ENCODE measurements at regions not wholly inside any gene's neighbourhood (a gene's known extent, or its start where the extent isn't known, plus 50 kb on each side); places are given as distances from the start of the nearest gene placed in this dataset.

GRCh38 chr6:122050242-122050755, 349.2 kb upstream of the HSF2 start:
- no peak for DNase-seq (ENCODE audit: low spot score)
- CTCF ChIA-PET: no interaction called here
- POLR2A ChIA-PET (ENCODE audit: low non-redundant PET): no interaction called here
- TF ChIP-seq, protein P1, sequence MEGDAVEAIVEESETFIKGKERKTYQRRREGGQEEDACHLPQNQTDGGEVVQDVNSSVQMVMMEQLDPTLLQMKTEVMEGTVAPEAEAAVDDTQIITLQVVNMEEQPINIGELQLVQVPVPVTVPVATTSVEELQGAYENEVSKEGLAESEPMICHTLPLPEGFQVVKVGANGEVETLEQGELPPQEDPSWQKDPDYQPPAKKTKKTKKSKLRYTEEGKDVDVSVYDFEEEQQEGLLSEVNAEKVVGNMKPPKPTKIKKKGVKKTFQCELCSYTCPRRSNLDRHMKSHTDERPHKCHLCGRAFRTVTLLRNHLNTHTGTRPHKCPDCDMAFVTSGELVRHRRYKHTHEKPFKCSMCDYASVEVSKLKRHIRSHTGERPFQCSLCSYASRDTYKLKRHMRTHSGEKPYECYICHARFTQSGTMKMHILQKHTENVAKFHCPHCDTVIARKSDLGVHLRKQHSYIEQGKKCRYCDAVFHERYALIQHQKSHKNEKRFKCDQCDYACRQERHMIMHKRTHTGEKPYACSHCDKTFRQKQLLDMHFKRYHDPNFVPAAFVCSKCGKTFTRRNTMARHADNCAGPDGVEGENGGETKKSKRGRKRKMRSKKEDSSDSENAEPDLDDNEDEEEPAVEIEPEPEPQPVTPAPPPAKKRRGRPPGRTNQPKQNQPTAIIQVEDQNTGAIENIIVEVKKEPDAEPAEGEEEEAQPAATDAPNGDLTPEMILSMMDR (conservative IDR thresholded peaks at IDR 0.05; ENCODE audit: low read depth): no peak
- no peak overlapping the region for H3K27ac ChIP-seq

DNA sequence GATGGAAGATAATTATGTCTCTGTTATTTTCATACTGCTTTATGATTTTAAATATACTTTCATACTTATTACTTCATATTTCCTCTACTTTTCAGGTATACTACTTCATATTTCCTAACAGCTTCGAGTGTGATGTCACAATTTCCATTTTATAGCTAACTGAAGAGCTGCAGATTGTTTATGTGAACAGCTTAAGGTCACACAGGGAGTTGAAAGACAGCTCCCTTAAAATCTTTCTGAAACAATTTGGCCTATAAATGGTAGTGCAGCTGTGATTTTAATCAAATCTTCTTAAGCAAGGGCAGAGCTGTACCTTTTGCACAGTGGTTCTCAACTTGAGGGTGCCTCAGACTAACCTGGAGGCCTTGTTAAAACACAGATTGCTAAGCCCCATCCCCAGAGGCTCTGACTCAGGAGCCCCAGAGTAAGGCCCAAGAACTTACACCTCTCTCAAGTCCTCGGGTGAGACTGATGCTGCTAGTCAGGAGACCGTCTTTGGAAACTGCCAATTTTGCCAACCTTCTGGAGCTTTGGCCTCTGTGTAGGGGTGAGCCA, 347.0 kb upstream of the HSF2 start:
- DNase-seq (ENCODE audit: low spot score): no peak
- TF ChIP-seq, protein P1 (conservative IDR thresholded peaks at IDR 0.05; ENCODE audit: low read depth): no peak
- POLR2A ChIA-PET (ENCODE audit: low non-redundant PET): no interaction called here
- CTCF ChIA-PET: interaction anchor here (0.6 kb wide), 1 partner anchor 1854 kb away, joined by 3 read pairs; no protein-coding TSS in a partner anchor
- H3K27ac ChIP-seq: no peak overlapping the region

DNA sequence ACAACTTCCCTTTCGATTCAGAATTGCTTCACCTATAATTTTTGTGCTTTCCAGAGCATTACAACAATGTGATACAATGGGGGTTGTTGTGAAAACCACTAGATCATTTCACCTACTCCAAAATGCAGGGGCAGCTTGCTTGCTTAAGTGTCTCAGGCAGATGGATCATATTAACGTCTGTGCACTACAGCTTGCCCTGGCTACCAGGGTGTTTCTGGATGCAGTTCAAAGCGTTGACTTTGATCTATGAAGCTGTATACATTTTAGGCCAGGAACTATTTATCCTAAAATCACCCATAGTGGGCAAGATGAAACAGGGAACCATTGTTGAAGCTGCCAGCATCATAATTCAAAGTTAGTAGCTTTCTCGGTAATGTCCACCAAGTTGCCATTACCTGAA, 339.5 kb upstream of the HSF2 start:
- TF ChIP-seq, protein P1 (conservative IDR thresholded peaks at IDR 0.05; ENCODE audit: low read depth): no peak
- no peak for DNase-seq (ENCODE audit: low spot score)
- no peak overlapping the region for H3K27ac ChIP-seq
- CTCF ChIA-PET: interaction anchor here (0.7 kb wide), 1 partner anchor 179 kb away, joined by 3 read pairs; no protein-coding TSS in a partner anchor
- POLR2A ChIA-PET (ENCODE audit: low non-redundant PET): no interaction called here

- POLR2A ChIA-PET (ENCODE audit: low non-redundant PET): no interaction called here
- no peak overlapping the region for H3K27ac ChIP-seq
- CTCF ChIA-PET: no interaction called here
- DNase-seq (ENCODE audit: low spot score): no peak
- TF ChIP-seq, protein P1 (conservative IDR thresholded peaks at IDR 0.05; ENCODE audit: low read depth): no peak
Measured at GRCh38 chr6:122061855-122062254, 337.6 kb upstream of the HSF2 start.

GRCh38 chr6:122063076-122063475, 336.4 kb upstream of the HSF2 start:
- ChIA-PET POLR2A (ENCODE audit: low non-redundant PET) (no interaction called here), CTCF (no interaction called here)
- DNase-seq (ENCODE audit: low spot score): no peak
- TF ChIP-seq, protein P1 (conservative IDR thresholded peaks at IDR 0.05; ENCODE audit: low read depth): no peak
- H3K27ac ChIP-seq: no peak overlapping the region

DNA sequence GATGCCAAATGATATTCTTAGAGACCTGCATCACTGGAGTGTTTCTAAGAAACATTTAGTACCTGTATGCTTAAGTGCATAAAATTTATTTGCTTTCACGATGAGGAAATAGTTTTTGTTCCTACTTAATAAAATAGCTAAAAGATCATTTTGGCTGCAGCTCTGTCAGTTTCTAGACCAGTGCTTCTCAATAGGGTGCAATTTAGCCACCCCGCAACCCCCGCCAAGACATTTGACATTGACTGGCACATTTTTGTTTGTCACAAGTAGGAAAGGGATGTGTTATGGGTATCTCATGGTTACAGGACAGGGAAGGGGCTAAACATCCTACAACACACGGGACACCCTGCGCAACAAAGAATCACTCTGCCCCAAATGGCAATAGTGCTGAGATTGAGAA, 335.7 kb upstream of the HSF2 start:
- DNase-seq (ENCODE audit: low spot score): no peak
- TF ChIP-seq, protein P1 (conservative IDR thresholded peaks at IDR 0.05; ENCODE audit: low read depth): no peak
- H3K27ac ChIP-seq: no peak overlapping the region
- ChIA-PET CTCF (no interaction called here), POLR2A (ENCODE audit: low non-redundant PET) (no interaction called here)

Measured in RWPE1 (cell line).